GM12892 (cell line): ENCODE measurements at regions not wholly inside any gene's neighbourhood (a gene's known extent, or its start where the extent isn't known, plus 50 kb on each side); places are given as distances from the start of the nearest gene placed in this dataset.

Experiments used
- DNase-seq: peaks from one replicate; pipeline ENCODE4 v3.0.0; 2011; ENCODE audit not compliant: insufficient read length
- FAIRE-seq: peaks from 2 replicates; lab custom pipeline; 2011; peaks lifted over from hg19 to GRCh38; lab: Jason Lieb, UNC
- POLR2A ChIP-seq: IDR thresholded peaks from 2 replicates; pipeline ENCODE4 v1.6.1; 2011; ENCODE audit warnings: low read depth, low read length, control low read depth
- POLR2AphosphoS5 ChIP-seq: IDR thresholded peaks from 2 replicates; pipeline ENCODE4 v1.6.1; 2011; ENCODE audit warnings: low read depth, low read length, control low read depth
- TAF1 ChIP-seq: IDR thresholded peaks from 2 replicates; pipeline ENCODE4 v1.6.1; 2011; ENCODE audit warnings: low read depth, mild to moderate bottlenecking, control low read depth, low read length, borderline replicate concordance

DNA sequence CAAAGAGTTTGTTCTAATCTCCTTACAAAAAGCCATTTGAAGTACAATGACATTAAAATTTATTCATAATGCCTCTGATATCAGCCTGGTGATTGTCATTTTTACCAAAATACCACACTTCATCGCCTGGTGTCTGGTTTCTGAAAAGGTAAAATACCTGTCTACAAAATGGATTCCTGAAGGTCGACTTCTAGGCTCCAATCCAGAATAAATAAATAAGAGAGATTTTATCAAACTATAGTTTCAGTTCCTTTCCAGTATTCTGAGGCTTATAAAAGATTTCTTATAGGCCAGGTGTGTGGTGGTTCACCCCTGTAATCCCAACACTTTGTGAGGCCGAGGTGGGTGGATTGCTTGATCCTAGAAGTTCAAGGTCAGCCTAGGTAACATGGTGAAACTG, 340.7 kb downstream of the SLC16A7 start:
- no peak for DNase-seq
- FAIRE-seq, result no peak
- no peak for TF ChIP-seq POLR2A
- TF ChIP-seq POLR2AphosphoS5, result no peak
- no peak for TF ChIP-seq TAF1

DNA sequence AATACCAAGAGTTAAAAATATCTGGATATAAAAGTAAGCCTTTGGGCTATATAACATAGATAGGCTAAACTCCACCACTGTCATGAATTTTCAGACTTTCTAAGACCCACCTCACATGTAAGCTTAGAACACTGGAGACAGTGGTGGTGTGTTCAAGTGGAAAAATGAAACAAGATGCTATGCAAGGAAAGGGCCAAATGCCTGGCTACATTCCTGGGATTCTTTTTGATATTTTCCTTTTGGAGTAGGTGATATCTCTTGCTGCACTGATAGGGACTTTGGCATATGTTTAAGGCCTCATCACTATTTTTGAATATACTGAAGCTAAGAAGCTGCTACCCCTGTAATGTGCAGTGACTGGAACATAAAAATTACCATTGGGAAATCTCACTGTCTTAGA, 341.3 kb downstream of the SLC16A7 start:
- no peak for FAIRE-seq
- TF ChIP-seq POLR2A (no peak), TAF1 (no peak), POLR2AphosphoS5 (no peak)
- no peak for DNase-seq

DNA sequence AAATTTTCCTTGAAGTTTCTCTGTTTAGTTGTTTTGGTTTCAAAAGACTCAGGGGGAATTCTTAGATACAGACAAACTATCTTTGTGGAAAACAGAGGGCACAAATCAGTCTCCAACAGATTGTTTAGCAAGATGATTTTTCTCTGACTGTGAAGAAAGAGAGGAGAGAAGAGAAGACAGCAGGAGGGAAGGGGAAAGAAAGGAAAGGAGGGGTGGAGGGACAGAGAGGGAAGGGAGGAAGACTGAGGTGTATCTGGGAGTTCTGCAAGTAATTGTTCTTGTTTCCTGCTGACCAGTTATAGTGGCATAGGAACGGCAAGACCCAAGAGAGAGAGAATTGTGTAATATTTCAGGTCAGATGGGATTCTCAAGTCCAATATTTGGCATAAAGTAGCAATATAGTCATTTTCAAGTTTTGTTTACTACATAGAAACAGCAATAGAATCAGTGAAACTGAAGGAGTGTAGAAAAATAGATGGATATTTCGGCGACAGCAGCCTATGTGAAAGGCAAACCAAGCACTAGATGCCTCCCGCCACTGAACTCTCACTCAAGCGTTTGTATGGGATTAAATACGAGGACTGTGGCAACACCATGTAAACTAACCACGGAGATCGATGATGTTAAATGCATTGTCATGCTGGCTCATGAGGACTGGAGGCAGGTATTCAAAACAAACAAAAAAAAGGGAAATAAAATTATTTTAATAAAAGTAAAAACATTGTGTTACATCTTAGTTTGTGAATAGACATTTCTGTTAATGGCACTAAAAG, 342.5 kb downstream of the SLC16A7 start:
- TF ChIP-seq TAF1, result no peak
- TF ChIP-seq POLR2AphosphoS5, result no peak
- no peak for TF ChIP-seq POLR2A
- FAIRE-seq, result no peak
- DNase-seq, result no peak

DNA sequence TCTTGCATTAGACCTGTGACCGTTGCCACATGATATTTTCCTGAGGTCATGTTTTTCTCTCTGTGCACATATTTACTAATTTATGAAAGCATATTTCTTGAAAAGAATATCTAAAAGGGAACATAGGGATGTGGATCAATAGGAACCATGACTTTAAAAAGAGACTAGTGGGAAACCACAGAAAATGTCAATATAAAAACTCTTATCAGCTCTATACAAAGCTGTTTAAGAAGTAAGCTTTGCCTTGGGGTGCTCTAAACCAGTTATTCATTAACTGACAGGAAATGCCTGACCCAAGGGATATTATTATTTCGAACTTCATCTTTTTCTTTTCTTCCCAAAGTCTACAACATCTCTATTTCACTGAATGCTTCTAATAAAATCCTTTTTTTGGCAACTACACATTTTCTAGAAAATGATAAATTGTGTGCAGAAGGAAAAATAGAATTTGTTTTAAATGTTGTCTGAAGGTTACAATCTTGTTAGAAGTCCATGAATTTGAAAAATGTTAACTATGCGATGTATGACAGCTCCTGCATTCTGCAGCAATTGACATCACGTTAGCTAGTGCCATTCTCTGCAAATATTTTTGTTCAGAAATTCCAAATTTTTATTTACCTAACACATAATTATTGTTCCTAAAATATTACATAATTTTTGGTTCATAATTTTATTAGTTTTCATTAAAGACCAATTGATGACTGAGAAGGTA, 345.0 kb downstream of the SLC16A7 start:
- TF ChIP-seq POLR2AphosphoS5 (no peak), TAF1 (no peak), POLR2A (no peak)
- DNase-seq (no peak), FAIRE-seq (no peak)

DNA sequence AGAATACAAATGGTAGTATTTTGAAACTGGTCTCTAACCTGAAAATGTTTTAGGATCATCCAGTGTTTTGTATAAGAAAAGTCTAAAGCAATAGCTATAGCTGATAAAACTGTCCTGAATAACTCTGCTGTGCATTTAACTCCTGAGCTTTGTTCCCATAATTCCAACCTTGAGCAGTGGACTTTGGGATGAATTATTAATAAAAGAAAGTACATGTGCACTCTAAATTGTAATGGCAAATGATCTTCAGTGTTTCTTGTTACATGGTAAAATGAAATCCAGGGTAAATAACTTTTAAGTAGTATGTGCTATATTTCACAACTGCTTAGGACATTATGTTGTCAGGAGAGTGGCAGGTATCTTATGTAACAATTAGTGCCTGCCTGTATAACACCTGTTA, 345.6 kb downstream of the SLC16A7 start:
- FAIRE-seq, result no peak
- TF ChIP-seq TAF1, result no peak
- no peak for TF ChIP-seq POLR2AphosphoS5
- no peak for TF ChIP-seq POLR2A
- no peak for DNase-seq

DNA sequence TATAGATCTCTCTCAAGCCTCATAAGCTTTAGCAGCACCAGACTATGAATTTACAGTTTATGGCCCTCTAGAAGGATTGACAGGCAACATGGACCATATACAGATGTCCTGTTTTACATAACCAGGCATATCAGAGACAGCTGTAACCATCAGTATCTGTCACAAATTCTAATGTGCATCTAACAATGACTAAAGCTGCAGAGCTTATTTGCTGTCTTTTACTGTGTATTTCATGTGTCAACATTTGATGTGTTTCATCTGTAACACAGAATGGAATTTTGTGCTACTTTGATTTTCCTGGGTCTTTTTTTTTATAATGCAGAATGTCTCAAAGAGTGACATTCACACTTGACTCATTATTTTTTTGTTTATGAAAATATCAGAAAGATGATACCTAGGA, 348.3 kb downstream of the SLC16A7 start:
- TF ChIP-seq POLR2A (no peak), TAF1 (no peak), POLR2AphosphoS5 (no peak)
- FAIRE-seq (no peak), DNase-seq (no peak)

DNA sequence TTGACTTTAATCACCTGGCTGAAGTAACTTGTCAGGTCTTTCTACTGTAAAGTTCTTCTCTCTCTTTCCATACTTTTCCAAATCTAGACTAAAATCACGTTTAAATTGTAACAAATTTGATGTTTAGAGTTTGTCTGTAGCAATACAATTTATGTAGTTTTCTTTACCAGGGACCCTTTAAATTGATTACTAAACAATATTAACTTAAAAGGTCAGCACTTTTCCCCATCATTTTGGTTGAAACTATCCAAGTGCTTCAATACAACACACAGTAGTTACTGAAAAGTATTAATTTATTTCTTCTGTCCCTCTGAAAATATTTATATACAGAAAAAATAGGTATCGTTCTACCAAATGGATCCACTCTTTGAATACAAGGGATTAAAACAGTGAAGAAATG, 350.8 kb downstream of the SLC16A7 start:
- DNase-seq (no peak), FAIRE-seq (no peak)
- no peak for TF ChIP-seq TAF1
- no peak for TF ChIP-seq POLR2A
- no peak for TF ChIP-seq POLR2AphosphoS5

DNA sequence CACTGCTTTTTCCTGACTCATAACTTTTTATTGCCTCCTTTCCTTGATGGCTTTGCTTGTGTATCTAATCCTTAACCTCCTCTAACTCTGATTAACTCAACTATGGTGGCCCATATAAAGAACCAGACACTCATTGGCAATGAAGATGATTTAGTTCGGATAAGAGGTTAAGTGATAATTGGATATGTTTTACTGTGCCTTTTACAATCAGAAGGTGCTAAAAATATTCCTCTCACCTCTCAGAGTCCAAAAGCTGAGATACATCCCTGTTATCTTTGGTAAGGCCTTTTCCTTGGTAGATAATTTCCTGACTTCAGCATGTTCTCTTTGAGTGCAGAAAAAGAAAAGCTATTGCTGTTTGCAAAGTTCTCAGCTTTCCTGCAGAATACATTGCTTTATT, 367.7 kb downstream of the SLC16A7 start:
- FAIRE-seq (no peak), DNase-seq (no peak)
- TF ChIP-seq POLR2AphosphoS5 (no peak), POLR2A (no peak), TAF1 (no peak)

DNA sequence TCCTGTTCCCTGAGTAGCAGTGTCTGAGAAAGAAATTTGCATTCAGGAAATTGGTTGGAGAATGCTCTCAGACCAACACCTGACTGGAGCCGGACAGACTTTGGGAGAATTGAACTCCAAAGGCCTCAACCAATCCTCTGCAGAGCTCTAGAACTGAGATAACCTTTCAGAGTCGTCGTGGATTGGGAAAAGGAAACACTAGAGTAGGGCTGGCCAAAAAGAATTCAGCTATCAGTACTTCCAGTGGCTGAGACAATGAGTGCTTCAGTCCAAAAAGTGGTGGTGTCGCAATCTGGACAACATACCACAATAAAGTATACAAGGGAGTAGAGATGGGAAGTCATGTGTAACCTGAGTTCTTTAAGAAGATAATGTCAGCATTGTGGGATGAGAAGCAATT, 377.1 kb downstream of the SLC16A7 start:
- DNase-seq, result no peak
- TF ChIP-seq POLR2AphosphoS5 (no peak), POLR2A (no peak), TAF1 (no peak)
- no peak for FAIRE-seq

DNA sequence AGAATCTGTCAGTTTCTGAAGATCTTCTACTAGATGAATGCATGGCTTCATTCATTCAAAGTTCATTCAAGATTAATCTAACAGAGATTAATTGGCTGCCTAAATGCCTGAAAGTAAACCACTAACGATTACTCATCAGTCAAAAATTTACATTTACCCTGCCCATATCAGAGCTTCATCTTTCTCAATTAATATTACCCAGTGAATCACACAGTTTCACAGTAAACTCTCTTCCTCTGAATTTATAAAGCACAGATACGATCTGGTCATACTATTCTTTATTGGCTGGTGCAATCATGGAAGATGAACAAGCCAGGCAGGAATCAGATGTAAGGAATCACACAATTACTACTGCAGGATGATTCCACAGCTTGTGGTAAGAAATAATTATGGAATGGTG, 377.7 kb downstream of the SLC16A7 start:
- no peak for TF ChIP-seq POLR2A
- DNase-seq (no peak), FAIRE-seq (no peak)

DNA sequence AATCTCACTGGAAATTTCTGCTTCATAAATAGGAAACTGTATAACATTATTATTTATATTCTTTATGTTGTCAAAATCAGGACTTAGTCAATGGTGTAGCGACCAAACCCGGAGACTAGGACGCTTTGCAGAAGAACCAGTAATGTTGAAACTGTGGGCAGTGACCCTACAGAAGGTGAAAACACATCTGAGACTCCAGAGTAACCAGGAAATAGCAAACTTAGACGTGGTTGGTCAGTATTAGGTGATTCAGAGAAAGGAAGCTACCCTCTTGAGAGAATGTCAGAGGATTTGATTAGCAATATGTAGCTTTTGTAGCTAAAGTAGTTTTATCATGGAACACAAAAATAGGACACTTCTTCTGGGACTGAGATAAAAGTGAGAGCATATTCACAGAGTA, 381.9 kb downstream of the SLC16A7 start:
- DNase-seq (no peak), FAIRE-seq (no peak)
- TF ChIP-seq POLR2A (no peak), TAF1 (no peak), POLR2AphosphoS5 (no peak)

DNA sequence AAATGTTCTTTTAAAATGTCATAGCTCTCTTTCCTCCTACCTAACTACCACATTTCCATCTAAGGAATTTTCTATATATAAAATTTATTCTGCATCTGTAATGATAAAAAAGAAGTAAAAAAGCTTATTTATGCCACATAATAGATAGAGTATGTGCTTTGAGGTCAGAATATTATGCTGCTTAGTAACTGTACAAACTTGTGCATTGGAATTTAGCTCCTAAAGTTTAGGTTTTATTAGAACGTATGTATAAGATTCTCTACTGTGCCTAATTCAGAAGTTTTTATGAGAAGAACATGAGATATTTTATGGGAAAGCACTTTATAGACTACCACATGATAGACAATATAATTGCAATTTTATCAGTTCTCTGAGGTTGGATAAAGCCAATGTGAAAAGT, 384.6 kb downstream of the SLC16A7 start:
- TF ChIP-seq TAF1 (no peak), POLR2A (no peak), POLR2AphosphoS5 (no peak)
- DNase-seq (no peak), FAIRE-seq (no peak)
